PFSK-1 (cell line): ENCODE measurements at regions not wholly inside any gene's neighbourhood (a gene's known extent, or its start where the extent isn't known, plus 50 kb on each side); places are given as distances from the start of the nearest gene placed in this dataset.

ENCODE experiments used
- POLR2AphosphoS5 ChIP-seq: IDR thresholded peaks from 2 replicates; pipeline ENCODE4 v1.6.1; 2012; ENCODE audit warnings: low read depth, mild to moderate bottlenecking, control low read depth, low read length, moderate library complexity
- TAF1 ChIP-seq: IDR thresholded peaks from 2 replicates; pipeline ENCODE4 v1.6.1; 2012; ENCODE audit warnings: low read length, control low read depth, borderline replicate concordance; ENCODE audit not compliant: insufficient read depth

- TF ChIP-seq POLR2AphosphoS5: no peak
- no peak for TF ChIP-seq TAF1
Observed at GRCh38 chr11:37968148-37968547, 1370.1 kb upstream of the RAG2 start.
